Femur (tissue), 1 donor: ENCODE measurements at regions not wholly inside any gene's neighbourhood (a gene's known extent, or its start where the extent isn't known, plus 50 kb on each side); places are given as distances from the start of the nearest gene placed in this dataset.
"Not testable (repeated sequence)": the region's sequence is repeated elsewhere in the genome, so short reads cannot be mapped to it uniquely, and the experiment has no call there.

Experiments
- DNase-seq: peaks from one replicate; pipeline ENCODE4 v3.0.0-alpha.2; 2017

- no peak for DNase-seq
Observed at GRCh38 chr2:38145236-38145635, 69.3 kb upstream of the CYP1B1 start.

- no peak for DNase-seq
Observed at GRCh38 chr2:38142627-38143026, 66.7 kb upstream of the CYP1B1 start.

- DNase-seq: no peak
Observed at GRCh38 chr2:38141501-38141900, 65.5 kb upstream of the CYP1B1 start.

- no peak for DNase-seq
Observed at GRCh38 chr2:38138996-38139395, 63.0 kb upstream of the CYP1B1 start.

- no peak for DNase-seq
Observed at GRCh38 chr2:38138419-38138818, 62.5 kb upstream of the CYP1B1 start.

- DNase-seq: not testable (repeated sequence)
Observed at GRCh38 chr2:38137958-38138357, 62.0 kb upstream of the CYP1B1 start.

GRCh38 chr2:38131676-38132075 lies 55.7 kb upstream of the CYP1B1 start:
- DNase-seq: no peak

GRCh38 chr2:38130876-38131275 lies 54.9 kb upstream of the CYP1B1 start:
- no peak for DNase-seq

- no peak for DNase-seq
Observed at GRCh38 chr2:38129987-38130386, 54.0 kb upstream of the CYP1B1 start.

- no peak for DNase-seq
Observed at GRCh38 chr2:38129481-38129880, 53.5 kb upstream of the CYP1B1 start.

- peak; percentile 42 for DNase-seq
Observed at GRCh38 chr2:38128653-38129052, 52.7 kb upstream of the CYP1B1 start.

GRCh38 chr2:38127277-38127676 lies 51.3 kb upstream of the CYP1B1 start:
- DNase-seq: no peak

GRCh38 chr2:38125842-38126241 lies 49.9 kb upstream of the CYP1B1 start:
- DNase-seq: no peak
